ENCODE measurements at regions not wholly inside any gene's neighbourhood (a gene's known extent, or its start where the extent isn't known, plus 50 kb on each side); places are given as distances from the start of the nearest gene placed in this dataset.
"Not testable (repeated sequence)": the region's sequence is repeated elsewhere in the genome, so short reads cannot be mapped to it uniquely, and the experiment has no call there.

DNA sequence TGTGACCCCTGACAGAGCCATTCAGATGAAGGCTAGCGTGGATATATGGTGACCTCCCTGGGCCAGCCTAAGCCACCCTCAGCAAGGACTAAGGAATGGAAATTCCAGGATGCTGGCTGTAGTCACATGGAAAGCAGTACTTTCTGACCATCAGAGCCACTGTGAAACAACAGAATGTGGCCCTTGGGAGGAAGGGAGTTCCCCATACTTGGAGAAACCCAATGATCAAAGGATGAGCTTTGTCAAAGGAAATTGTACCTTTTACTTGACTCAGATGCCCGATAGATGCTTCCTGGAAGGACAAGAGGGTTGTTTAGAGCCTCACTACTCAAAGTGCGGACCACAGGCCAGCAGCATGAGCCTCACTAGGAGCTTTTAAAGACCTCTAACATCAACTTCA is 484.5 kb upstream of the PROK2 start:
- intact Hi-C loops (cut with DNase I), result loop anchor here (5.0 kb wide), 1 partner anchor 392 kb away; no protein-coding TSS in a partner anchor

DNA sequence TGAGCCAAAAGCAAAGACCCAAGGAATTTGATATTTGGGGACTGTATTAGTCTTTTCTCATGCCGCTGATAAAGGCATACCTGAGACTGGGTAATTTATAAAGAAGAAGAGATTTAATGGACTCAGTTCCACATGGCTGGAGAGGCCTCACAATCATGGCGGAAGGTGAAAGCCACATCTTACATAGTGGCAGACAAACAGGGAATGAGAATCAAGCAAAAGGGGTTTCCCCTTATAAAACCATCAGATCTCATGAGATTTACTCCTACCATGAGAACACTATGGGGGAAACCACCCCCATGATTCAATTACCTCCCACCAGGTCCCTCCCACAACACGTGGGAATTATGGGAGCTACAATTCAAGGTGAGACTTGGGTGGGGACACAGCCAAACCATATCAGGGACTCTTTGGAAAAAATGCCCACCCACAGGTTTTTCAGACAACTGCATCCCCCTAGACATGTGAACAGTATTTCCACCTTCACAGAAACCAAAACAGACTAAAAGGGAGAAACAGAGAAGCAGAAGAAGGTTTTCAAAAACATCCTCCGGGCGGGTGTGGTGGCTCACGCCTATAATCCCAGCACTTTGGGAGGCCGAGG is 482.1 kb upstream of the PROK2 start:
- DNase-seq (ENCODE audit: low spot score), result not testable (repeated sequence)
- intact Hi-C loops (cut with DNase I), result loop anchor here (5.0 kb wide), 1 partner anchor 390 kb away; no protein-coding TSS in a partner anchor

More for the DNA sequence above, 484.5 kb upstream of the PROK2 start:
- no peak for DNase-seq (ENCODE audit: low spot score)

DNA sequence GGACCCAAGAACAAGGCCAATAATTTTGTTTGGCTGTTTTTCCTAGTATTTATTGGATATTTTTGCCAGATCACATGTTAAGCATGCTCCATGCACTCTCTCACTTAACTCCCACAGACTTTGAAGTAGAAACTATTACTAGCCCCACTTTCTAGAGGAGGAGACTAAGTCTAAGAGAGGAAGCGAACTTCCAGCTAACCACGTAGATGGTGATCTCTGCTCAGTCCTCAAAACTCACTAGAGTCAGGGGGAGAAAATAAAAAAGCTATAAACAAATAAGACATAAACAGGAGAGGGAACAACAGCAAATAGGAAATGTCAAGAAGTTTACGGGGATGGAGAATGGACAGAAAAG is 481.0 kb upstream of the PROK2 start:
- no peak for DNase-seq (ENCODE audit: low spot score)
- intact Hi-C loops (cut with DNase I), result loop anchor here (5.0 kb wide), 1 partner anchor 389 kb away; no protein-coding TSS in a partner anchor

DNA sequence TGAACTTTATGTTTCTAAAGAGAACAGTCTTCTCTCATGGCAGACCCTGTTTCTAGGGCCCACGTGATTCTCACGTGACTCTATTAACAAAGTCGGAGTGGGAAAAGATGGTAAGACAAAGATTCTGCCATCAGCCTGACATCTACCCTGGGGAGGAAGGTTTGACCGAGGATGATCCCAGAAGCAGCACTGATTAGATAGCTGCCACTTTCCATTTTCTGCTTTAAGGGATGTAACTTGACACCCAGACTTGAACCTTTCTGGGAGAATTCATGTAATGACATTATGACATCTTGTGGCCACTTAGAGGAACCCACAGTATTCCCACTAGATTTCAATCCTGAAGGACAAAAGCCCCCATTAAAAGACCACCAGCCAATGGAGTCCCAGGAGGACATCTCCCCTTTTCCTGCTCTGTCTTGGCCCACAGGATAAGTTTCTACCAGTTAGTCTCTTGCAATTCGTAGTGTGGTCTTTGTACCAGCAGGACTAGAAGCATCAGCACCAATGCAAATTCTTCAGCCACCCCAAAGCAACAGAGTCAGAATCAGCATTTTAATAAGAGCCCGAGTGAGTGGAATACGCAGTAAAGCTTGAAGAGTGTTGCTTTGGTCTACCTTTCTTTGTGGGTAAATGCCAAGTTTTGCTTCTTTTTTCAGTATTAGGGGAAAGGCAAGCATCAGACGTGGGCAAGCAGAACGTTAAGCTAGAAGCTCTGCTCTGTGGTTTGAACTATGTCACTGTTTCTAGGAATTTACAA is 480.5 kb upstream of the PROK2 start:
- DNase-seq (ENCODE audit: low spot score), result no peak
- intact Hi-C loops (cut with DNase I), result loop anchor here (1.0 to 5.0 kb wide), 2 partner anchors 310 to 388 kb away; no protein-coding TSS in a partner anchor

DNA sequence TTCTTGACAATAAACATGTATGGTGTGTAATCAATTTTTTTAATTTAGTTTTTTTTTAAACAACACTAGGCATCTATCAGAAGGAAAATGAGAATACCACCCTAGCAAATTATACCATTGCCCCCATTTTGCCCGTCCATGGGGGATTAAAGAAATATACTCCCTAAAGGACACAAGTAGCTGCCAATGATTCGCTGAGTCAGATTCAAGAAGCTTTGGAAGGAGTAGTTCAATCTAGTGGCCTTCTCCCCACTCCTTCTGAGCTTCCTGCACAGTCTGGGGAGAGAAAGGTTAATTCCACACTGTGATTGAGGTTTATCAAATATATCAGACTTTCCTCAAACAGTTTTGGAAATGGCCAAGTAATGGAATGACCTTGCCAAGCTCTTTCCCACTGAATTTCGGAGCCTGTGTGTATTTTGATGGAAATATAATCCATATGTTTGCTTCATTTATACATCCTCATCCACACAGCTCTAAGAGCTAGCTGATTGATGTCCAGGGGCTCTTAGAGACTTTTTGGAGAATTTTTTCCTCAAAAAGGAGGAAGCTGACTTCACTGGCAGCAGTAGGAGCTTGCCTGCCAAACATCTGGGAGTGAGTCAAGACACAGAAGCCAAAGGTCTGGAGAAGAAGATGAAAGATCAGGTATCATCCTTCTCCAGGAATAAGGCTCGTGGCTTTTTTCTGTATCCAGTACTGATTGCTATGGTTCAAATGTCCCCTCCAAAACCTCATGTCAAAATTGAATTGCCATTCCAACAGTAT is 478.5 kb upstream of the PROK2 start:
- no peak for DNase-seq (ENCODE audit: low spot score)
- intact Hi-C loops (cut with DNase I), result no loop called here

DNA sequence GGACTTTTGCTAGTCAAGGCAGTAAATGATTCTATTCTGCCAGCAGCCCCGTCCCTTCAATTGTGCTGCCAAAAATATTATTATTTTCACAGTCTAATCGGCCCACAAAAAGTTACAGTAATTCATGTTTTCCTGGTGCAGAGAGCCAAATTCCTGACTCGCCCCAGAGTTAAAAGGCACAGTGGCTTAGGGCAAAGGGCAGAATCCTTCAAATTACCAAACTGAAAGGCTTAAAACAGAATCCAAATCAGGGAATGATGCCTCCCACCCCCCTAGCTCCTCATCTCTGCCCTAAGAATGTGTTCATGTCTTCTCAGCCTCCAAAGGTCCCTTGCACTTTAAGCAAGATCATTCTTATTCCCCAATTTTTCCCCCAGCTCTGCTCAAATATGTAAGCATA is 477.8 kb upstream of the PROK2 start:
- intact Hi-C loops (cut with DNase I), result no loop called here
- no peak for DNase-seq (ENCODE audit: low spot score)

DNA sequence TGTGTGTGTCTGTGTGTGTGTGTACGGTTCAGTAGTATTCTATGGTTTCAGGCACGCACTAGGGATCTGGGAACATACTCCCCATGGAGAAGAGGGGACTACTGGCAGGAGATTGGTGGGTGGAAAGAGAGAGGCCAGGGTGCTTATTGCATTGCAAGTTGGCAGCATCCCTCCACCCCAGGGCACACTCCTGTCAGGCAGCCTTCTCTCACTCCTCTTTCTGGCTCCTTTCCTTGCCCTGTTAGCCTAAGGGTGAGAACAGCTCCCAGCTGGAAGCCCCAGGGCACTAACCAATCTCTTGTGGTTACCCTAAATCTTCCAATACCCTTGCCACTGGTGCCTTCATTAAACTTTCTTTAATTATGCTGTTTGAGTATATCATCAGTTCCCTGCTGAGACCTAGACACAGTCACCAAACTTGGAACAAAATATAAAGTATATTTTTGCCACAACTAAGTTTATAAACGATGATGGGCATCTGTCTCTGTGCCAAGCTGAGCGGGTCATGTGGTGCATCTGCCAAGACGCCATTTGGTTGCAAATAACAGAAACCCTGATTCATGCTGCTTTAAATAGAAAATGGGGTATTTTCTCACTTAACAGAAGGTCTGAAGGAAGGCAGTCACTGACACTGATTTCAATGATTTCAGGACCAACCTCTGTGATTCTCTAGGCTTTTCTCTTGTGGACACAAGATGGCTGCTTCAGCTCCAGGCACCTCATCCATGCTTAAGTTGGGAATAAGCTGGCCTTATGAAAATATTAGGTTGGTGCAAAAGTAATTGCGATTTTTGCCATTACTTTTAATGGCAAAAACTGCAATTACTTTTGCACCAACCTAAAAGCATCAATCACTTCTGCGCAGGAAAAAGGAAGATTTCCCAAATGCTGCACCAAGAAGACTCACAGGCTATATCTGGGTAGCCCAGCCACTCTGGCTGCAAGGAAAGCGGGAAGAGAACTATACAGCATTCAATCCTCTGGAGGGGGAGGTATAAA is 476.9 kb upstream of the PROK2 start:
- intact Hi-C loops (cut with DNase I), result no loop called here
- DNase-seq (ENCODE audit: low spot score), result no peak

DNA sequence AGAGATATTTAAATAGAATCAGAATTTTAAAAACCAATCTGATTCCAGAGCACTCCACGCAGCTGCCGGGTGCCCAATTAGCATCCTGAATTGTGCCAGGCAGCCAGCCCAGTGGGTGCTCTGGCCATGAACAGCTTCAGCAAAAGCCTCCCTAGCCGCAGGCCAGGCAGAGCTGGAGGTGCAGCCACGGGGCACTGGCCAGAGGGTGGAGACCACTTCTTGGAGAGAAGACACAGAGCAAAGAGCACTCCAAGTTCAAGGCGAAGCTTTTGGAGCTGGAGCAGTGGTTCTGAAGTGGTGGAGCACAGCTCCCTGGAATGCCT is 475.6 kb upstream of the PROK2 start:
- intact Hi-C loops (cut with DNase I), result no loop called here
- DNase-seq (ENCODE audit: low spot score), result no peak

DNA sequence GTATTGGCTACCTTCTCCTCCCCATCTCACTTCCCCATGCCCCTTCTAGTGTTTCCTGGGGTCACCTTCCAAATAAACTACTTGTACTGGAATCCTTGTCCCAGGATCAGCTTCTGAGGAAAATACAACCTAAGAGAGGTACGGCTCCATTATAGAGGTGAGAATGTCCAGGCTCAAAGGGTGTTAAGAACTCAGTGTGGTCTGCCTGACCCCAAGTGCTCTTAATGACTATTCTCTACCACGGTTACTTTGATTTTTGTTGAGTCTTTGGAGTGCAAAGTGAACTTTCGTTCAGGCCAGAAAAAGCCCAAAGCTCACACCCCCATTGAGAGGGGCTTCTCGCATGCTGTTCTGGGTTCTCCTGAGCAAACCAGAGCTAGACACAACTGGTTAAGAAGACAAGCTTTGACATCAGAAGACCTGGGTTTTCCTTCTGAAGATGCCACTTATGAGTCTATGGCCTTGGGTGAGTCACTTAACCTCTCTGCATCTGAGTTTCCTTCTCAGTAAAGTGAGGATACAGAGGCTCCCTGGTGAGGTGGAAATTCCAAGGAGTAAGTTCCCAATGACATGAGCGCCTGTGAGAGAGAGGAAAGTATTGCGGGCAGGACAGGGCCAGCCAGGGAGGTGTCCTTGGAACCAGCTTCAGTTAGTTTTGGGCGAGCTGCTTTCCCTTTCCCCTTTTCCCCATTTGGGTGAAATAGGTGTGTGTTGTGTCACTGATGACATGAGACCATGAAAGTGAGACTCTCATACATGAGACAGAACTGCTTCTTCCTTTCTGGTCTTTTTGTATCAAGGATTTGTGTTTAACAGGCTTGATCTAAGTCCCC is 475.0 kb upstream of the PROK2 start:
- intact Hi-C loops (cut with DNase I), result no loop called here

DNA sequence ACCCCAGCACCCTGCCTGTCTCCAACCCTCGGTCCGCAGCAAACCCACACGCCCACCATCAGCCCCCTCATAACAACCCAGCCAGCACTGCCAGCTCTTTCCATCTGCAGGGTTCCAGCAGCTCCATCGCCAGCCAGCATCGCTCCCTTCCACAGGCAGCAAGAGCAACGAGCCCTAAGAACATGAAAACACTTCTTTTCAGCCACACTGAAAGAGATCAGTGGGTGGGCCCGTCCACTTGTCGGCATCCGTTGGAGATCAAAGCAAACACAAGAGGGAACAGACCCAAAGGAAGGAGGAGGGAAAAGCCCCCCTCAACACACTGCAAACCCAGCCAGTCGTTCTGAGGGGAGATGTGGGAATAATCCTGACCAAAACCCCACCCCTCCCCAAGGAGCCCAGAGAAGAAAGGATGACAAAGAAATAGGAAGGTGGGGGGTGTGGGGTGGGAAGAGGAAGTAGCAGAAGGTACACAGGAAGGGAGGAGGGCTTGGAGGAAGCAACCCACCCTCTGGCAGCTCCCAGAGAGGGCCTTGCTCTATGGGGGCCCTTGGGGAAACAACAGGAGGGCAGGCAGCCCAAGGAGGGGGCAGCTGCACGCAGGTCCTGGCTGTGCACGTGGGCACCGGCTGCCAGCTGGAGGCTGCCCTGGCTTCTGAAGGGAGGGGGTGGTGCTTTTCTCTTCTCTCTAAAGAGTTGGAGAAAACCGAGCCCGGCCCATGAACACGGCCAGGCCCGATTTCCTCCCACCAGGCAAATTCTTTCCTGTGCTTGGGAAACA is 473.6 kb upstream of the PROK2 start:
- intact Hi-C loops (cut with DNase I), result no loop called here
- peak; percentile 74 for DNase-seq (ENCODE audit: low spot score)

More for the DNA sequence above, 475.0 kb upstream of the PROK2 start:
- DNase-seq (ENCODE audit: low spot score), result peak; percentile 43

DNA sequence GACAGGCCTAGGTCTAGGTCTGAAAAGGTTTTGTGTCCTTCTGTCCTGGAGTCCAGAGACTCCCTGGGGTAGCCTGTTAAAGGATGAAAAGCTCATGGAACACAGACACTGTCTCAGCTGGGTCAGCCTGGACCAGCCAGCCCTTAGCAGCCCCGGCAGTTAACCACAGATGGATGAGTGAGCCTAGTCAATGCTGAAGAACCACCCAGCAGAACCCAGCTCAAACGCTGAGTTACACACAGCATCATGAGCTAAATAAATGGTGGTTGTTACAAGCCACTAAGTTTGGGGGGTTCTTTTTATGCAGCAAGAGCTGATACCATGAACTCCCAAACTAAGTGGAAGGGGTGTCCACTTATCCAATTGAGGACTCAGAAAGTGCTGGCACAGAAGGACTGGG is 472.8 kb upstream of the PROK2 start:
- peak; percentile 49 for DNase-seq (ENCODE audit: low spot score)
- intact Hi-C loops (cut with DNase I), result no loop called here

DNA sequence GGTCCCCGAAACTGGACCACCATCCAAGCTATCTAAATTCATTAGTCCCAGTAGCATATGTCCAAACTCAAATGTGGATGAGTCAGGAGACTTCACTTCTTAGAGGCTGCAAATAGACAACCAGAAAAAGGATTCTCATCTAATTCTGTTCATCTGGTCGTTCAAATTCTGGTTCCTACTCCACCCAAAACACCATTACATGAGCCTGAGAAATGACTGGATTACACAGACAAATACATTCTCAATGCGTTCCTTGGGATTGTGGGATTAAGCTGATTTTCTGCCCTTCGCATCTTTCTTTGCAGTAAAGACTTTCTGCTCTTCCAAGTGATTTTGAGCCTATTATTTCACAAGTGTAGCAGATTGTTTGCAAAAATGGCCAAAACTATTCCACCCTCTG is 472.3 kb upstream of the PROK2 start:
- DNase-seq (ENCODE audit: low spot score), result no peak
- intact Hi-C loops (cut with DNase I), result no loop called here

DNA sequence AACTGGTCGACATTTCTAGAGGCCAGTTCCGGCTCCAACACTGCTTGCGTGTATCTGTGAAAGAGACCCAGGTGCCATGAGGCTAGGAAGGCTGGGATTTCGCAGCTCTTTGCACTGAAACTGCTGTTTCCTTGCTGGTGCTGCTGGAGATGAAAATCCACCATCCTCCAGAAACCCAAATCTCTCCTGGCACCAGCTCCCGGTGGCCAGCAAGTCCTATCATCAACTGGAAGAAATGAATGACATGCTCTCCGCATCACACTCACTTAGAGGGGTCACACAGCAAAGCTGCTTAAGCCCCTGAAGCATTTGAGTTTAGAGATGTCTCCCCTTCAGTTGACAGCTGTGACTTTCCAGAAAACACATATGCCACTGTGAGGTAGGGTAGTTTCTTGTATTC is 471.8 kb upstream of the PROK2 start:
- peak; percentile 59 for DNase-seq (ENCODE audit: low spot score)
- intact Hi-C loops (cut with DNase I), result no loop called here

DNA sequence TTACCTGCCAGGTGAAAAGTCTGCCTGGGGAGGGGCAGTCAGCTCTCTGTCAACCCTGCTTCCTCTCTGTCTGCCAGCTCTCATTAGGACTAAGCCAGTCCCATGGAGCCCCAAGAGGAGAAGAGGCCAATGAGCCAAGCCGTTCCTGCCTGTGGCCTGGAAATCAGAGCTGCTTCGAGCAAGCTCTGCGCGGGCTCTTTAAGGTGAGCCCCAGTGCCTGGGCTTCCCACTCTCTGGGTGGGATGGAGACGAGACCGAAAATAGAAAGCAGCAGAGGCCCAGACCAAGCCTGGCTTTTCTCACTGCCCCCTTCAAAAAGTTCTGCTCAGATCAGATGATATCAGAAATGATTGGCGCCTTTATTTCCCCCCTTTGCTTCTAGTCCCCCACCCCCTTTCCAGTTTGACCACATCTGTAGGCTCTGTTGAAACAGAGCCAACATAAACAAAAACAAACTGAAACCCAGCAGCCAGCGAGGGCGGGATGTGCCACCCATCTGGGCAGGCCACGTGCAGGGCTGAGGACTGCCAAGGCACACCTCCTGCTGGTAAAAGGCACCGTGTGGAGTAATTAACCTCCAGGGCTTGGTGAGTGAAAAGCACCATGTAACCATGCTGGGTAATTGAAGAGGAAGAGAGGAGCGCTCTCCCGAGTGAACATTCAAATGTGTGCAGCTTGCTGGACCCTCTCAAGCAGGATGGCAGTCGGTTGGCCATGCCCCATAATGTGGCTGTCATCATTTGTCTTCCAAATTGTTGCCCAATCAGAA is 471.0 kb upstream of the PROK2 start:
- peak; percentile 74 for DNase-seq (ENCODE audit: low spot score)
- intact Hi-C loops (cut with DNase I), result no loop called here

DNA sequence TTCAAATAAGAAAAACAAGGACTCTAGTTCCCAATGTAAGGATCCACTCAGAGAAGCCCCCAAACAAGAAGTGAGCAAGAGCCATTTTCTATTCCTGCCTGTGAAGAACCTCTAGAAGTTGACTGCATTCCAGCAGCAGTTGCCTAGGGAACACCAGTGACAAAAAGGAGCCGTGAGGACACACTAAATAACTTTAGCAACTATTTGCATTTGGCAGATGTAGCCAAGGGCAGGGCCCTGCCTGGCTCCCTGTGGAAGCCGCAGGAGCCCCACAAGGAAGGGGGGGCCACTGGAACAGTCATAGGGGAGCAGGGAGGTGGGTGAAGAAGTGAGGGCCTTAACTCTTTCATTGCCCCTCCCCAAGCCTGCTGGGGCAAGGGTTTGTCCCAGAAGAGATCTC is 470.2 kb upstream of the PROK2 start:
- intact Hi-C loops (cut with DNase I), result no loop called here
- DNase-seq (ENCODE audit: low spot score), result peak; percentile 39

DNA sequence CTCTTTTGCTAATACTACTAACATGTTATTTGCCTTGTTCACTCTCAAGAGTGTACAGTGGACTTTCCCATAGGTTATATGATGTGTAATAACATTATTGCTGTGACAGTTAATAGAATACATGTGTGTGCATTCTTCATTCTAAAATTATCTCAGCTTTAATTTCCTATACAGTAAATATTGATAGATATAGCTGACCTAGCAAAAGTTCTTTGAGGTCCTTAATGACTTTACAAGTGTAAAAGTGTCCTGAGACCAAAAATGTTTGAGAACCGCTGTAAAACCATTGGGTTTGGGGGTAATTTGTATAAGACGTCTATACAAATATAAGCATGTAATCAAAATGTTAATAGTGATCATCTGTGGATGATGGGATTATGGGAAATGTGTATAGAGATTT is 469.5 kb upstream of the PROK2 start:
- intact Hi-C loops (cut with DNase I), result no loop called here
- DNase-seq (ENCODE audit: low spot score), result no peak

DNA sequence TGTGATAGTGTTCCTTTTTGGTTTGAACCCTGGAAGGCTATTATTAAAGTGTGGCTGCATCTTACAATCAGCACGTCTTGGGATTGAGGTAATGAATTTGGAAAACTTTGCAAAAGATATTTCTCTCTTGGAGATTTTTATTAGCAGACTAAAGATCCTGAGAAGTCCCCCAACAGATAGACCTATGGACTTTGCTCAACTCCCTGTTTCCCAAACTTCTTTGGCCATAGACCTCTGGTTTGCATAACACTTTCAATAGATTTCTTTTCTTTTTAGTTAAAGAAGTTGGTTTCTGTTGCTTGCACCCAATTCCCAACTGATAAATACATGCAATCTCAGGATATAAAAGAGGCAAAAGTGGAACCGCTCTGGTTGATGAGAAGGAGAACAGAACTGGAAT is 465.8 kb upstream of the PROK2 start:
- intact Hi-C loops (cut with DNase I), result no loop called here
- no peak for DNase-seq (ENCODE audit: low spot score)

Data from cardiac septum (tissue), 1 donor.